Muscle layer of colon (tissue), 2 donors: ENCODE measurements at regions not wholly inside any gene's neighbourhood (a gene's known extent, or its start where the extent isn't known, plus 50 kb on each side); places are given as distances from the start of the nearest gene placed in this dataset.
"Not testable (repeated sequence)": the region's sequence is repeated elsewhere in the genome, so short reads cannot be mapped to it uniquely, and the experiment has no call there.

Experiments used
- H3K27ac ChIP-seq: one replicate; pipeline ENCODE4 v1.7.0; 2013; ENCODE audit warnings: low read depth, mild to moderate bottlenecking, low read length, moderate library complexity
- H3K27me3 ChIP-seq, 2 donors: one replicate each; pipeline ENCODE4 v1.7.0; 2013; ENCODE audit warnings: low read length in 2 of 2, mild to moderate bottlenecking in 2 of 2; ENCODE audit not compliant: insufficient read depth in 2 of 2, control insufficient read depth in 1 of 2
- H3K36me3 ChIP-seq: one replicate; pipeline ENCODE4 v1.7.0; 2013; ENCODE audit warnings: mild to moderate bottlenecking, low read length; ENCODE audit not compliant: insufficient read depth
- H3K4me1 ChIP-seq: one replicate; pipeline ENCODE4 v1.7.0; 2013; ENCODE audit warnings: mild to moderate bottlenecking, low read length; ENCODE audit not compliant: insufficient read depth
- H3K4me3 ChIP-seq, 2 donors: one replicate each; pipeline ENCODE4 v1.7.0; 2013; ENCODE audit warnings: low read length in 2 of 2, low read depth in 1 of 2, mild to moderate bottlenecking in 1 of 2, moderate library complexity in 1 of 2
- H3K9ac ChIP-seq: one replicate; pipeline ENCODE4 v1.7.0; 2013; ENCODE audit warnings: low read length
- H3K9me3 ChIP-seq: one replicate; pipeline ENCODE4 v1.7.0; 2013; ENCODE audit warnings: mild to moderate bottlenecking, low read length
- donor health status: abdominal sarcoma.
- donor health status: Adenocarcinoma of cecum.

DNA sequence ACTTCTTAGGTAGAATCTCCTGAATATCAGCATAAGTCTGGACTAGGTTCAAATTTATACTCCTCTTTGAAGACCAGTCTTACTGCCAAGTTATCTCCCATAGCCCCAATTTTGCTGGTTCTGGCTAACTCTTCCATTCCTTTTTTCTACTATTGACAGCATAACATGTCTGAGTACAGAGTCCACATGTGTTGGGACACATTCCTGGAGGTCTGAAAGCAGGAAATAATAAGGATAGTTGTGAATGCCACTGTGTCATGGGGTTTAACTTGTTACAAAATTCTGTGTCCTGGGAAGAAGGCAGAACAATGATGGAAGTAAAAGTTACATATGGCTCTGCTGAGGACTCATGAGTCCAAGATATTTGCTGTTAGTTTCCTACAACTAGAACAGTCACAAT lies 57.4 kb upstream of the ZBTB20 start:
- Histone ChIP-seq H3K9ac (no peak overlapping the region), H3K9me3 (no peaks in the 10 kb centered on the region), H3K27me3 (no peaks in the 10 kb centered on the region), H3K4me3 (no peak overlapping the region), H3K4me1 (no peaks in the 10 kb centered on the region), H3K36me3 (no peaks in the 10 kb centered on the region), H3K27ac (no peak overlapping the region)

DNA sequence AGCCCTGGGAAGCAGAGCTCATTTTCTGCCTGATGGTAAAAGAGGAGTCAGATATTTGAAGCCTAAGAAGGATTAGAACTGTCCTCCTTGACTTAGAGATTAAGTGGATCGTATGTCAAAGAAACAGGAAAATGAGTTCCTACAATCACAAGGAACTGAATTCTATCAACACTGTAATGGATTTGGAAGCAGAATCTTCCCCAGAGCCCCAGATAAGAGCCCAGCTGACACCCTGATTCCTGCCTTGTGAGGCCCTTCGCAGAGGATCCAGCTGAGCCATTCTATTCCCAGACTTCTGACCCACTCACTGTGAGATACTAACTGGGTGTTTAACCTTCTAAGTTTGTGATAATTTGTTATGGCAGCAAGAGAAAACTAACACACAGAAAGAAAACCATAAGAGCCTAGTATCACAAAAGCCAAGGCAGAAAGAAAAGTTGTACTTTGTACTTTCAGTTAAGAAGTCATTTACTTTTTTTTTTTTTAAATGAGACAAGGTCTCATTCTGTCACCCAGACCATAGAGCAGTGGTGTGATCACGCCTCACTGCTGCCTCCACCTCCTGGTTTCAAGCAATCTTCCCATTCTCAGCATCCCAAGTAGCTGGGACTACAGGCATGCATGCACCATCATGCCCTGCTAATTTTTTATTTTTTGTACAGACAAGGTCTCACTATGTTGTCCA lies 61.1 kb upstream of the ZBTB20 start:
- H3K36me3 ChIP-seq, result no peaks in the 10 kb centered on the region
- H3K9me3 ChIP-seq, result no peaks in the 10 kb centered on the region
- H3K4me1 ChIP-seq, result no peaks in the 10 kb centered on the region
- no peaks in the 10 kb centered on the region for H3K27me3 ChIP-seq
- H3K27ac ChIP-seq, result no peak overlapping the region
- H3K4me3 ChIP-seq, result no peak overlapping the region
- H3K9ac ChIP-seq, result no peak overlapping the region

- no peak overlapping the region for H3K9ac ChIP-seq
- no peak overlapping the region for H3K4me3 ChIP-seq
- H3K9me3 ChIP-seq, result no peaks in the 10 kb centered on the region
- no peaks in the 10 kb centered on the region for H3K36me3 ChIP-seq
- no peak overlapping the region for H3K27ac ChIP-seq
- no peaks in the 10 kb centered on the region for H3K27me3 ChIP-seq
- no peaks in the 10 kb centered on the region for H3K4me1 ChIP-seq
Observed at GRCh38 chr3:115211810-115212492, 64.9 kb upstream of the ZBTB20 start.

DNA sequence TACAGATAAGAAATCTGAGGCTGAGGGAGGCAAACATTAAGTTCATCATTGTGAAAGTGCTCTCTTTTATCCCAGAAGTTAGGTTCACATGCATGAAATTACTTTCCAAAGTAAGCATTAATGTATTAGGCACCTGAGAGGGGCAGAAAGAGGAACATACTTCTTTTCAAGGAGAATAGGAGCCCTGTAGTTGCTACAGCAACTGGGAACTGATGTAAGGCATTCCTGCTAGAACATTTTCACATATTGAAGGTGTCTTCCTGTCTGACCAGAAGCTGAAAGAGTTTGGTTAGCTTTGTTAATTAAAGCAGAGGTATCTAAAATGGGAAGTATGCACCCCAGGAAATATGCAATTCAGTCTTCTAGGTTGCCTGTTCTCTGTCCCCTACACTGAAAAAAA lies 65.5 kb upstream of the ZBTB20 start:
- H3K27ac ChIP-seq, result no peak overlapping the region
- H3K4me3 ChIP-seq, result no peak overlapping the region
- no peak overlapping the region for H3K9ac ChIP-seq
- no peaks in the 10 kb centered on the region for H3K4me1 ChIP-seq
- no peaks in the 10 kb centered on the region for H3K9me3 ChIP-seq
- H3K36me3 ChIP-seq, result no peaks in the 10 kb centered on the region
- no peaks in the 10 kb centered on the region for H3K27me3 ChIP-seq

DNA sequence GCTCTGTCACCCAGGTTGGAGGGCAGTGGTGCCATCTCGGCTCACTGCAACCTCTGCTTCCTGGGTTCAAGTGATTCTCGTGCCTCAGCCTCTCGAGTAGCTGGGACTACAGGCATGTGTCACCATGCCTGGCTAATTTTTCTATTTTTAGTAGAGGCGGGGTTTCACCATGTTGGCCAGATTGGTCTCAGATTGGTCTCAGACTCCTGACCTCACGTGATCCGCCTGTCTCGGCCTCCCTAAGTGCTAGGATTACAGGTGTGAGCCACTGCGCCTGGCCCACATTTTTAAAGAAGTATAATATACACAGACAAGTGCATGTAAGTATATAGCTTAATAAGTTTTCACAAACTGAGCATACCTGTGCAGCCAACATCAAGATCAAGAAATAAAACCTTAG lies 66.0 kb upstream of the ZBTB20 start:
- H3K27ac ChIP-seq, H3K9me3 ChIP-seq, H3K36me3 ChIP-seq, H3K9ac ChIP-seq, H3K4me1 ChIP-seq, H3K4me3 ChIP-seq, H3K27me3 ChIP-seq: not testable (repeated sequence)

- Histone ChIP-seq H3K4me1 (peaks cover 7% of the 10 kb centered on the region), H3K27ac (no peak overlapping the region), H3K4me3 (no peak overlapping the region), H3K9me3 (no peaks in the 10 kb centered on the region), H3K9ac (no peak overlapping the region), H3K27me3 (no peaks in the 10 kb centered on the region), H3K36me3 (no peaks in the 10 kb centered on the region)
Observed at GRCh38 chr3:115217292-115217677, 70.2 kb upstream of the ZBTB20 start.

DNA sequence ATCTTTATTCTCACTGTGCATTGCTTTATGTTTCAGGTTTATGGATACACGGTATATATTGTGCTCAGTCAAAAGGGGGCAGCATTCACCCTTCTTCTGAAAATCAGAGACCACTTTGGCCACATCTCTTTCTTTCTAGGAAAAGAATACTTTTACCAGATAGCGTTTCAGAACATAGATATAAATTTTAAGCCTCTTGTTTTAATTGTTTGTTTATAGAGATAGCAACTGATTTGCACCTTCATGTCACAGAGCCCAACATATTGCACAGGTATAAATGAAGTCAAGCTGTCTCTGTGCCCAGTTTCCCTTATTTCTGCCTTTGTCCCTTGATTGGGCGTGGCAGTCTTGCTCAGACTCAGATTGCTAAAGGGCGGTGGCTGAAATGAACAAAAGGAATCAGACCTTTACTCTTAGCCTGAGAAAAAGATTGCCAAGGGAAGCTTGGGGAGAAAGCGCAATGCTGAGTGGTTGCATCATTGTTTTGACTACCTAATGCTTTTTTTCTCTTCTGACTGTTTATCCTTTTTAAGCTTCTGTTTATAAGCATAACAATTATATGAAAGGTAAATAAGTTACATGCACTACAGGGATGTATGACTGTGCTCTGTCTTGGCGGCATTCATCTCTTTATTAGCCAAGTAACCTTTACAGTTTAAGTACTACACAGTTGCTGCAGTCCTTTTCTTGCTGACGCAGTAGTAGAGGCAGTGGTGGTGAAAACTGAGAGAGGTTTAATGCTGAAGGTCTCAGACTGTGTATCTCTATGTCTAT lies 70.8 kb upstream of the ZBTB20 start:
- no peak overlapping the region for H3K4me3 ChIP-seq

DNA sequence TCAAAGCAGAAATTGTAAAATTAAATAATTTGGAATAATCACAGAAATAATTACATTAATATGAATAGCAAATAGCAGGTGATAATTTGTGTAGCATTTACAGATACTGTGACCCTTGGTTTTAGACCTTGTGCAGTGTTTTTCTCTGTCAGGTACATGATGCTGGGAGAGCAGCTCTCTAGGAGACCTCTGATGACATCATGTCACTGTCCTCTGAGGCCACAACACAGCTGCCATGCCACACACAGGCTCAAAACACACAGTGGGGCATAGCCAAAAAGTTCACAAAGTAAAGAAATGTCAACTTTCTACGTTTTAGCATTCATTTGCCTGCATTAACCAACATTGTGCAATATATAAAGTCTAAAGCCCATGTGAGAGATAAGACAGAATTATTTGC lies 71.8 kb upstream of the ZBTB20 start:
- no peak overlapping the region for H3K4me3 ChIP-seq
- peaks cover 7% of the 10 kb centered on the region for H3K4me1 ChIP-seq
- H3K27me3 ChIP-seq, result no peaks in the 10 kb centered on the region
- no peaks in the 10 kb centered on the region for H3K36me3 ChIP-seq
- H3K27ac ChIP-seq, result no peak overlapping the region
- no peaks in the 10 kb centered on the region for H3K9me3 ChIP-seq
- no peak overlapping the region for H3K9ac ChIP-seq

More for the DNA sequence above, 70.8 kb upstream of the ZBTB20 start:
- Histone ChIP-seq H3K4me1 (peaks cover 7% of the 10 kb centered on the region), H3K27me3 (no peaks in the 10 kb centered on the region), H3K27ac (no peak overlapping the region), H3K9me3 (no peaks in the 10 kb centered on the region), H3K9ac (no peak overlapping the region), H3K36me3 (no peaks in the 10 kb centered on the region)

- Histone ChIP-seq H3K36me3 (no peaks in the 10 kb centered on the region), H3K9ac (no peak overlapping the region), H3K9me3 (no peaks in the 10 kb centered on the region), H3K27ac (no peak overlapping the region), H3K27me3 (no peaks in the 10 kb centered on the region), H3K4me3 (no peak overlapping the region), H3K4me1 (no peaks in the 10 kb centered on the region)
Observed at GRCh38 chr3:115224687-115225086, 77.6 kb upstream of the ZBTB20 start.

DNA sequence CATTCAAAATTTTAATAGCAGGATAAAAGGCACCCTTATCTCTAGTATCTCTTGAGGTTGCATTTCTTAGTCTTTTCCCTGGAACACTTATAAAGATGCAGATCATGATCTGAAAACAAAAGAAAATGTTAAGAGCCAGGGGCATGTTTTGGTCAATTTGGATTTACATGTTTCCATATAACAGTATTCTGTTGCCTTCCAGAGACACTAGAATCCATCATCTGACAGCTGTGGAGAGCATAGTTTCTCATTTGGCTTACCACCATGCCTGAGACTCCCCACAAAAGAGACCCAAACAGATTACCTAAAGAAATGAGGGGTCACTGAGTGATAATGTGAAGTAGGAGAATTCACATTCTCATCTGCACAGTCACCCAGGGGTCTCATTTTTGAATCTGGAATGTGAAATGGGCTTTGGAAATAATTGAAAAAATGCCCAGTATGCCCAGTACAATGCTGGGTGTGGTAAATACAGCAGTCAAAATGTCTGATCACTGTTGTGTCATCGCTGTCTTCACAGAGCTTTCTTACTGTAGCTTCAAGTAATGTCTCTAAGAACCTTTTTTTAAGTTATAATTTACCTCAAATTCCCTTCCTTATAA lies 79.9 kb upstream of the ZBTB20 start:
- Histone ChIP-seq H3K4me3 (no peak overlapping the region), H3K27me3 (no peaks in the 10 kb centered on the region), H3K27ac (no peak overlapping the region), H3K9me3 (no peaks in the 10 kb centered on the region), H3K36me3 (no peaks in the 10 kb centered on the region), H3K9ac (no peak overlapping the region), H3K4me1 (no peaks in the 10 kb centered on the region)

DNA sequence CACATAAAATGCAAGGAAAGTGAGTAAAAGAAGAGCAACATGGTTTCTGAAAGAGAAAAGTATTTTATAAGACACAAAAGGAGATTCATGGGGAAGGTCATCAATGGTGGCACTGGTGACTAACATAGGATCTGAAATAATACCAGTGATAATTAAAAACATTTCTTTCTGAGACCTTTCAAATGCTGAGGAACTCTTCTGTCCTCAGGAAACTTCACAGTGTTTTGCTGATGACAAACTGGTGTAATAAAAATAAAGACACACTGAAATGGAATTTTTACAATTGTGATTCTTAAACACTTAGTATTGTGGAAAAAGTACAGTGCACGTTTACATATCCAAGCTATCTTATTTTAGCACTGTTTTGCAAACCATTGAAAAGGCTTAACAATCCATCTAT lies 80.4 kb upstream of the ZBTB20 start:
- Histone ChIP-seq H3K27me3 (no peaks in the 10 kb centered on the region), H3K4me3 (no peak overlapping the region), H3K27ac (no peak overlapping the region), H3K9me3 (no peaks in the 10 kb centered on the region), H3K36me3 (no peaks in the 10 kb centered on the region), H3K9ac (no peak overlapping the region), H3K4me1 (no peaks in the 10 kb centered on the region)
